GM12878 (cell line): ENCODE measurements at regions not wholly inside any gene's neighbourhood (a gene's known extent, or its start where the extent isn't known, plus 50 kb on each side); places are given as distances from the start of the nearest gene placed in this dataset.

Source experiments
- ATAC-seq: fragments of 200-7000 bp; cut with Tn5 transposase; 3 replicates; pipeline ENCODE4 v1.9.1; 2020; ENCODE audit warnings: mild to moderate bottlenecking, moderate library complexity
- BruUV-seq: library from RNA; stranded (reverse); fragments of 400-500 nt; replicated peaks from 2 replicates; lab custom pipeline; 2021; lab: Mats Ljungman, UMichigan
- CTCF ChIA-PET: fragments of 300-600 bp; sonication (Branson Sonifier 250); formaldehyde crosslinking; extraction: SDS; loops from one replicate; lab custom pipeline; 2021; ENCODE audit warnings: inconsistent platforms; lab: Yijun Ruan, JAX
- POLR2A ChIA-PET: fragments of 350-600 bp; formaldehyde crosslinking; extraction: SDS; loops from one replicate; lab custom pipeline; 2021; ENCODE audit warnings: inconsistent platforms; lab: Charles Lee
- RAD21 ChIA-PET: fragments of 300-600 bp; sonication (Branson Sonifier 250); formaldehyde crosslinking; loops from one replicate; lab custom pipeline; 2023; ENCODE audit warnings: antibody characterized with exemption; ENCODE audit not compliant: unreplicated experiment; lab: Charles Lee
- SMC1A ChIA-PET: fragments of 300-600 bp; sonication (Branson Sonifier 250); formaldehyde crosslinking; loops from one replicate; lab custom pipeline; 2023; ENCODE audit not compliant: unreplicated experiment, uncharacterized antibody; lab: Charles Lee
- DNase-seq: peaks from one replicate; pipeline ENCODE4 v3.0.0-alpha.2; 2011; ENCODE audit warnings: low read depth, low spot score
- FAIRE-seq: peaks from 3 replicates; lab custom pipeline; 2011; peaks lifted over from hg19 to GRCh38; lab: Jason Lieb, UNC
- H2AFZ ChIP-seq: 2 replicates; pipeline ENCODE4 v1.6.0; 2011; ENCODE audit warnings: low read depth, low read length, control low read depth; ENCODE audit not compliant: control insufficient read depth
- H3K27ac ChIP-seq: 2 replicates; pipeline ENCODE4 v1.5.1; 2011; ENCODE audit warnings: control low read depth; ENCODE audit not compliant: control insufficient read depth, insufficient read depth
- H3K27me3 ChIP-seq, 2 experiments: replicated peaks in 1 of 2; 2 replicates each; pipeline versions ENCODE4 v1.6.0 to v1.6.1; 2011; ENCODE audit warnings: low read length in 1 of 2; ENCODE audit not compliant: control insufficient read depth in 2 of 2, insufficient read depth in 2 of 2
- H3K36me3 ChIP-seq, 2 experiments: 2 replicates each; pipeline ENCODE4 v1.5.1; 2011; ENCODE audit warnings: low read length in 1 of 2; ENCODE audit not compliant: control insufficient read depth in 2 of 2, insufficient read depth in 2 of 2
- H3K4me1 ChIP-seq: 2 replicates; pipeline ENCODE4 v1.6.1; 2011; ENCODE audit warnings: mild to moderate bottlenecking, low read length, moderate library complexity, mixed read lengths; ENCODE audit not compliant: control insufficient read depth, insufficient read depth
- H3K4me2 ChIP-seq: 2 replicates; pipeline ENCODE4 v1.6.0; 2011; ENCODE audit warnings: control low read depth; ENCODE audit not compliant: control insufficient read depth, insufficient read depth
- H3K4me3 ChIP-seq: fragments of 200-600 bp; sonication (generic); 2 replicates; pipeline ENCODE4 v1.5.1; 2016
- H3K79me2 ChIP-seq: 2 replicates; pipeline ENCODE4 v1.6.0; 2011; ENCODE audit warnings: low read length; ENCODE audit not compliant: control insufficient read depth, insufficient read depth
- H3K9ac ChIP-seq: 2 replicates; pipeline ENCODE4 v1.8.0; 2011; ENCODE audit warnings: low read length, control low read depth, mixed read lengths; ENCODE audit not compliant: control insufficient read depth, insufficient read depth
- H3K9me3 ChIP-seq: replicated peaks from 3 replicates; pipeline ENCODE4 v1.5.1; 2011; ENCODE audit warnings: mild to moderate bottlenecking, low read length; ENCODE audit not compliant: control insufficient read depth, insufficient read depth
- H4K20me1 ChIP-seq: 2 replicates; pipeline ENCODE4 v1.6.0; 2011; ENCODE audit not compliant: control insufficient read depth, insufficient read depth
- BCL11A ChIP-seq: IDR thresholded peaks from 2 replicates; pipeline ENCODE4 v1.6.1; 2011; ENCODE audit warnings: low read depth, low read length
- CHD4 ChIP-seq: fragments of 200-600 bp; sonication (generic); IDR thresholded peaks from 2 replicates; pipeline ENCODE4 v1.6.1; 2016; ENCODE audit warnings: mild to moderate bottlenecking
- ETV6 ChIP-seq, 2 experiments: fragments of 450-650 bp in 1 of 2; IDR thresholded peaks in 1 of 2; conservative IDR thresholded peaks in 1 of 2; 2 replicates each; pipeline ENCODE4 v1.6.1; 2014; ENCODE audit warnings: antibody characterized with exemption in 1 of 2, borderline replicate concordance in 1 of 2, low read depth in 1 of 2, mild to moderate bottlenecking in 1 of 2, moderate library complexity in 1 of 2
- FOXM1 ChIP-seq: IDR thresholded peaks from 2 replicates; pipeline ENCODE4 v1.6.1; 2012; ENCODE audit warnings: low read depth, mild to moderate bottlenecking, inconsistent platforms, low read length, moderate library complexity
- JUNB ChIP-seq: IDR thresholded peaks from 2 replicates; pipeline ENCODE4 v1.6.1; 2016; ENCODE audit warnings: antibody characterized with exemption, mild to moderate bottlenecking
- MTA2 ChIP-seq: fragments of 450-650 bp; IDR thresholded peaks from 2 replicates; pipeline ENCODE4 v1.6.1; 2016; ENCODE audit warnings: low read depth, mild to moderate bottlenecking, moderate library complexity
- NFXL1 ChIP-seq: fragments of 450-650 bp; IDR thresholded peaks from 2 replicates; pipeline ENCODE4 v1.6.1; 2017; ENCODE audit warnings: antibody characterized with exemption, mild to moderate bottlenecking, borderline replicate concordance
- NFYA ChIP-seq: IDR thresholded peaks from 2 replicates; pipeline ENCODE4 v1.6.1; 2011; ENCODE audit warnings: low read depth, mild to moderate bottlenecking, low read length, improper control_type of control experiment, borderline replicate concordance
- NR2C2 ChIP-seq: IDR thresholded peaks from 2 replicates; pipeline ENCODE4 v1.6.1; 2011; ENCODE audit warnings: borderline replicate concordance, low read depth; ENCODE audit not compliant: control insufficient read depth, insufficient read length
- NRF1 ChIP-seq: conservative IDR thresholded peaks from 2 replicates; pipeline ENCODE4 v1.6.1; 2011; ENCODE audit warnings: mild to moderate bottlenecking, low read depth, low read length, improper control_type of control experiment
- POLR2A ChIP-seq: IDR thresholded peaks from 2 replicates; pipeline ENCODE4 v1.6.1; 2011; ENCODE audit warnings: low read depth, mild to moderate bottlenecking, low read length
- RAD21 ChIP-seq: IDR thresholded peaks from 2 replicates; pipeline ENCODE4 v1.6.1; 2011; ENCODE audit warnings: mild to moderate bottlenecking, low read depth, low read length, moderate library complexity; ENCODE audit not compliant: insufficient read depth
- SMAD5 ChIP-seq: IDR thresholded peaks from 2 replicates; pipeline ENCODE4 v1.6.1; 2016; ENCODE audit warnings: antibody characterized with exemption, low read depth
- SREBF1 ChIP-seq: IDR thresholded peaks from 2 replicates; pipeline ENCODE4 v1.6.1; 2012; ENCODE audit warnings: mild to moderate bottlenecking, low read length
- ZNF274 ChIP-seq: IDR thresholded peaks from one replicate; pipeline ENCODE4 v1.8.0; 2011; ENCODE audit not compliant: insufficient read length, insufficient read depth
- WGBS: methylation state at CpG from one replicate; pipeline ENCODE4 v1.1.6; 2016; ENCODE audit warnings: low lambda C conversion rate; ENCODE audit not compliant: insufficient replicate concordance, insufficient coverage; ENCODE audit errors: missing lambda C conversion rate; 5-methylcytosine and 5-hydroxymethylcytosine counted together
- in situ Hi-C: fragments of 300-500 bp; cut with MboI; formaldehyde crosslinking; loops from 9 replicates; pipeline ENCODE4 v1.14.3; 2018; ENCODE audit warnings: mixed read lengths
- intact Hi-C: fragments of 100-400 bp; cut with micrococcal nuclease; formaldehyde crosslinking; loops from one replicate; pipeline ENCODE4 v1.14.2; 2022; ENCODE audit not compliant: unreplicated experiment
- TF ChIP-seq, protein P1 (sequence below): IDR thresholded peaks from 2 replicates; pipeline ENCODE4 v1.6.1; 2012; ENCODE audit warnings: low read depth, low read length, improper control_type of control experiment
- TF ChIP-seq, protein P2 (sequence below): fragments of 150-350 bp; IDR thresholded peaks from 2 replicates; pipeline ENCODE4 v1.6.1; 2016; ENCODE audit warnings: low read depth, low read length
- TF ChIP-seq, protein P3 (sequence below): fragments of 450-650 bp; IDR thresholded peaks from 2 replicates; pipeline ENCODE4 v1.6.1; 2017; ENCODE audit warnings: borderline replicate concordance
- TF ChIP-seq, protein P4 (sequence below): fragments of 150-350 bp; IDR thresholded peaks from 2 replicates; pipeline ENCODE4 v1.6.1; 2014; ENCODE audit warnings: mild to moderate bottlenecking, low read depth, low read length
- TF ChIP-seq, protein P5 (sequence below): IDR thresholded peaks from 2 replicates; pipeline ENCODE4 v1.6.1; 2012; ENCODE audit warnings: low read depth, low read length, improper control_type of control experiment

DNA sequence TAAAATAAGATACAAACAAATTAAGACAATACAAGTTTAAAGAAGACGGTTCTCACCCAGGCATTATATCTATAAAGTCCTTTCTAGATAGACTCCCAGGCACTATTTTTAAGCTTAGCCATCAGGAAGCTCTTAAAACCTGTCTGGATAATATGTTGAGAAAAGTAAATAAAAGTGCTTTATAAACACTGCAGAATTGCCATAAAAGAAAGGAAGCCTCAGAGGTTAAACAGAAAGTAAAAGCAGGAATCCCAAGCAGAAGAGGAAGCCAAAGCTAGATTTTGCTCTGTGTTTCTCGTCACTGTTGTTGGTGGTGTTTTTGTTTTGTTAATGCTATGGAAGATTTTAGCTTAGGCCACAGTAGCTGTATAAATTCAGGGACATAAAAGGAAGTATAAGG is 1267.3 kb downstream of the PCDH19 start:
- ATAC-seq, result no peak
- WGBS, result 36% methylated on average over 2 of the region's 2 CpGs

More for the DNA sequence above, 1267.3 kb downstream of the PCDH19 start:
- CTCF ChIA-PET, result no interaction called here
- POLR2A ChIA-PET, result no interaction called here
- Histone ChIP-seq H3K27me3 (no peaks in the 10 kb centered on the region), H3K36me3 (no peaks in the 10 kb centered on the region), H3K4me3 (no peak overlapping the region), H3K9ac (no peak overlapping the region), H3K4me2 (no peak overlapping the region), H3K27ac (no peak overlapping the region), H2AFZ (no peak overlapping the region), H3K4me1 (no peaks in the 10 kb centered on the region), H4K20me1 (no peaks in the 10 kb centered on the region), H3K9me3 (no peaks in the 10 kb centered on the region; the same call in 2 of the 3 replicates), H3K79me2 (no peaks in the 10 kb centered on the region)
- RAD21 ChIA-PET, result no interaction called here
- TF ChIP-seq BCL11A, result no peak
- TF ChIP-seq MTA2, result no peak
- TF ChIP-seq, protein P1, sequence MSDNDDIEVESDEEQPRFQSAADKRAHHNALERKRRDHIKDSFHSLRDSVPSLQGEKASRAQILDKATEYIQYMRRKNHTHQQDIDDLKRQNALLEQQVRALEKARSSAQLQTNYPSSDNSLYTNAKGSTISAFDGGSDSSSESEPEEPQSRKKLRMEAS, result no peak
- TF ChIP-seq, protein P2, sequence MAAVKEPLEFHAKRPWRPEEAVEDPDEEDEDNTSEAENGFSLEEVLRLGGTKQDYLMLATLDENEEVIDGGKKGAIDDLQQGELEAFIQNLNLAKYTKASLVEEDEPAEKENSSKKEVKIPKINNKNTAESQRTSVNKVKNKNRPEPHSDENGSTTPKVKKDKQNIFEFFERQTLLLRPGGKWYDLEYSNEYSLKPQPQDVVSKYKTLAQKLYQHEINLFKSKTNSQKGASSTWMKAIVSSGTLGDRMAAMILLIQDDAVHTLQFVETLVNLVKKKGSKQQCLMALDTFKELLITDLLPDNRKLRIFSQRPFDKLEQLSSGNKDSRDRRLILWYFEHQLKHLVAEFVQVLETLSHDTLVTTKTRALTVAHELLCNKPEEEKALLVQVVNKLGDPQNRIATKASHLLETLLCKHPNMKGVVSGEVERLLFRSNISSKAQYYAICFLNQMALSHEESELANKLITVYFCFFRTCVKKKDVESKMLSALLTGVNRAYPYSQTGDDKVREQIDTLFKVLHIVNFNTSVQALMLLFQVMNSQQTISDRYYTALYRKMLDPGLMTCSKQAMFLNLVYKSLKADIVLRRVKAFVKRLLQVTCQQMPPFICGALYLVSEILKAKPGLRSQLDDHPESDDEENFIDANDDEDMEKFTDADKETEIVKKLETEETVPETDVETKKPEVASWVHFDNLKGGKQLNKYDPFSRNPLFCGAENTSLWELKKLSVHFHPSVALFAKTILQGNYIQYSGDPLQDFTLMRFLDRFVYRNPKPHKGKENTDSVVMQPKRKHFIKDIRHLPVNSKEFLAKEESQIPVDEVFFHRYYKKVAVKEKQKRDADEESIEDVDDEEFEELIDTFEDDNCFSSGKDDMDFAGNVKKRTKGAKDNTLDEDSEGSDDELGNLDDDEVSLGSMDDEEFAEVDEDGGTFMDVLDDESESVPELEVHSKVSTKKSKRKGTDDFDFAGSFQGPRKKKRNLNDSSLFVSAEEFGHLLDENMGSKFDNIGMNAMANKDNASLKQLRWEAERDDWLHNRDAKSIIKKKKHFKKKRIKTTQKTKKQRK, result no peak
- TF ChIP-seq POLR2A, result no peak
- TF ChIP-seq NR2C2, result no peak
- no peak for TF ChIP-seq CHD4
- TF ChIP-seq ZNF274, result no peak
- TF ChIP-seq, protein P3, sequence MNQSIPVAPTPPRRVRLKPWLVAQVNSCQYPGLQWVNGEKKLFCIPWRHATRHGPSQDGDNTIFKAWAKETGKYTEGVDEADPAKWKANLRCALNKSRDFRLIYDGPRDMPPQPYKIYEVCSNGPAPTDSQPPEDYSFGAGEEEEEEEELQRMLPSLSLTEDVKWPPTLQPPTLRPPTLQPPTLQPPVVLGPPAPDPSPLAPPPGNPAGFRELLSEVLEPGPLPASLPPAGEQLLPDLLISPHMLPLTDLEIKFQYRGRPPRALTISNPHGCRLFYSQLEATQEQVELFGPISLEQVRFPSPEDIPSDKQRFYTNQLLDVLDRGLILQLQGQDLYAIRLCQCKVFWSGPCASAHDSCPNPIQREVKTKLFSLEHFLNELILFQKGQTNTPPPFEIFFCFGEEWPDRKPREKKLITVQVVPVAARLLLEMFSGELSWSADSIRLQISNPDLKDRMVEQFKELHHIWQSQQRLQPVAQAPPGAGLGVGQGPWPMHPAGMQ, result no peak
- TF ChIP-seq, protein P4, sequence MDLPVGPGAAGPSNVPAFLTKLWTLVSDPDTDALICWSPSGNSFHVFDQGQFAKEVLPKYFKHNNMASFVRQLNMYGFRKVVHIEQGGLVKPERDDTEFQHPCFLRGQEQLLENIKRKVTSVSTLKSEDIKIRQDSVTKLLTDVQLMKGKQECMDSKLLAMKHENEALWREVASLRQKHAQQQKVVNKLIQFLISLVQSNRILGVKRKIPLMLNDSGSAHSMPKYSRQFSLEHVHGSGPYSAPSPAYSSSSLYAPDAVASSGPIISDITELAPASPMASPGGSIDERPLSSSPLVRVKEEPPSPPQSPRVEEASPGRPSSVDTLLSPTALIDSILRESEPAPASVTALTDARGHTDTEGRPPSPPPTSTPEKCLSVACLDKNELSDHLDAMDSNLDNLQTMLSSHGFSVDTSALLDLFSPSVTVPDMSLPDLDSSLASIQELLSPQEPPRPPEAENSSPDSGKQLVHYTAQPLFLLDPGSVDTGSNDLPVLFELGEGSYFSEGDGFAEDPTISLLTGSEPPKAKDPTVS, result no peak
- TF ChIP-seq, protein P5, sequence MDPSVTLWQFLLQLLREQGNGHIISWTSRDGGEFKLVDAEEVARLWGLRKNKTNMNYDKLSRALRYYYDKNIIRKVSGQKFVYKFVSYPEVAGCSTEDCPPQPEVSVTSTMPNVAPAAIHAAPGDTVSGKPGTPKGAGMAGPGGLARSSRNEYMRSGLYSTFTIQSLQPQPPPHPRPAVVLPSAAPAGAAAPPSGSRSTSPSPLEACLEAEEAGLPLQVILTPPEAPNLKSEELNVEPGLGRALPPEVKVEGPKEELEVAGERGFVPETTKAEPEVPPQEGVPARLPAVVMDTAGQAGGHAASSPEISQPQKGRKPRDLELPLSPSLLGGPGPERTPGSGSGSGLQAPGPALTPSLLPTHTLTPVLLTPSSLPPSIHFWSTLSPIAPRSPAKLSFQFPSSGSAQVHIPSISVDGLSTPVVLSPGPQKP, result no peak
- TF ChIP-seq SREBF1, result no peak
- no peak for TF ChIP-seq NFXL1
- no peak for TF ChIP-seq NRF1
- TF ChIP-seq ETV6 (conservative IDR thresholded peaks at IDR 0.05 in 1 of 2, IDR thresholded peaks at IDR 0.05 in 1 of 2; ENCODE audit: borderline replicate concordance in 1 of 2, low read depth in 1 of 2), result no peak
- TF ChIP-seq NFYA, result no peak
- TF ChIP-seq SMAD5, result no peak
- no peak for TF ChIP-seq JUNB
- TF ChIP-seq RAD21, result no peak
- no peak for TF ChIP-seq FOXM1
- SMC1A ChIA-PET, result no interaction called here
- in situ Hi-C loops (no loop called here), intact Hi-C loops (no loop called here)
- BruUV-seq, result no TSS peak
- DNase-seq (no peak), FAIRE-seq (no peak)
